GM18867 (cell line): ENCODE measurements at regions not wholly inside any gene's neighbourhood (a gene's known extent, or its start where the extent isn't known, plus 50 kb on each side); places are given as distances from the start of the nearest gene placed in this dataset.

ENCODE experiments used
- ATAC-seq: cut with Tn5 transposase; IDR thresholded peaks from one replicate; pipeline ENCODE4 v1.9.1; 2021; ENCODE audit warnings: mild to moderate bottlenecking, moderate library complexity; ENCODE audit not compliant: unreplicated experiment

DNA sequence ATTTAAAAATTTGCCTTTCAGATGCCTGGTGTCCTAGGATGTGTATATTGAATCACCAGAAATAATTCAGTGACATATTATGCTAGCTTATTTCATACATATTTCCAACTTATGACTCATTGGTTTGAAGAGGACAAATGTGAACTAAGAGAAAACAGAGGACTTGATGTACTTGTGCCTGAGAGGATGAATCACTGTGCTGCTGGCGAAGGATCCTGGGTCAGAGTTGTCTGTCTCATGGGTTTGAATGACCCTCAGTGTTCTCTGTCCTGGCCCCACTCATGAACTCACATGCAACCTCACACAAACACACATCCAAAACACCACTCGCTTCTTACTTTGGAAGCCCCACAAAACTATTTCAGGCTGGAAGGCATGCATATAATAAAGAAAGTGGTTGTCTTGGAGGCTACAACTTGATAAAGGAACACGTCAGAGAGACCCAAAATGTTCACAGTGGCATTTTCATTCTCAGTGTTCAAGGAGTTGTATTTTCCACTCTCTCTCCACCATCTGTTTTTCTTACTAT lies 129.0 kb upstream of the SPRY2 start:
- no peak for ATAC-seq

DNA sequence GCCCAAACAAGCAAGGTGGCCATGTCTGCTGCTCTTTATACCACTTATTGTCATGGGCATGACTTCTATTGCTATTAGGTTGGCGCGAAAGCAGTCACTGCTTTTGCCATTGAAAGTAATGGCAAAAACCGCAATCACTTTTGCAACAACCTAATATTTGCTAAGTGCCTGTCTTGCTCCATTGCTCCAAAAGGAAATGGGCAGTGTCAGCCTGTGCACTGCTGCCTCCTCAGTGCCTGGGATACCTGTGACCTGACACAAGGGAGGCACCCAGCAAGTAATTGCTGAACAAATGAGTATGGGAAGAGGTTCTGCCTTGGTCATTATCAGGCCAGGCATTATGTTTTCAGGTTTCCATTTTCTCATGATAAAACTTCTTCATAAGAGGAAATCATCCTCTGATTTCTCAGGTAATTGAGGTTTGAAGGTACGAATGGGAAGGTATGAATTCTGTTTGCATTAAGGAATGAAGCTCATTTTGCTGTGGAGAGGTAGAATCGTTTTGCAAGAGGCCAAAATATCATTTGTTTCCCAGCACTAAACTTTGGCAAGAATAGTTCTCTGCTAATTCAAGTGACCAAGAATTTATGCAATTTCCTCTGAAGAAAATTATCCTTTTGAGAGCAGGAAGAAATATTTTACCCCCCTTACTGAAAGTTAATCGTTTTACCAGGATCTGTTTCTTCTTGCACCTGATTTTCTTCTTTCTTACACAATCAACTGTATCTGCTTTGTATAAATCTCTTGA lies 128.4 kb upstream of the SPRY2 start:
- ATAC-seq: no peak

DNA sequence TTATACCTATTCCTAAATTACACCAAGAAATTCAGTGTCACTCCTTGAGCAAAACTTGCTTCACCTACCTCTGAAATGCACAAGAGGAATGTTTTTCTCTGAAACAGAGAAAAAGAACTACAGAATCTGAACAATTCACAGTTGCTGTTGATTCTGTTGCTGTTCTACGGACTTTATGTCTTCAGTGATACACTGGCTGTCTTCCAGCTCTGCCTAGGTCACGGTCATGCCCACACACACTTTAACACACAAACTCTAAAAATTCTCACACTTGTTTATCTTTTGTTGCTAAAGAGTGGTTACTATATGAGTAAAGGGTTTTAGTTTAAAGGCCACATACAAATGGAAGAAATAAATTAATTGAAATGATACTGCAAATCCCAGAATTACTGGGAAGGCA lies 124.4 kb upstream of the SPRY2 start:
- ATAC-seq: no peak

DNA sequence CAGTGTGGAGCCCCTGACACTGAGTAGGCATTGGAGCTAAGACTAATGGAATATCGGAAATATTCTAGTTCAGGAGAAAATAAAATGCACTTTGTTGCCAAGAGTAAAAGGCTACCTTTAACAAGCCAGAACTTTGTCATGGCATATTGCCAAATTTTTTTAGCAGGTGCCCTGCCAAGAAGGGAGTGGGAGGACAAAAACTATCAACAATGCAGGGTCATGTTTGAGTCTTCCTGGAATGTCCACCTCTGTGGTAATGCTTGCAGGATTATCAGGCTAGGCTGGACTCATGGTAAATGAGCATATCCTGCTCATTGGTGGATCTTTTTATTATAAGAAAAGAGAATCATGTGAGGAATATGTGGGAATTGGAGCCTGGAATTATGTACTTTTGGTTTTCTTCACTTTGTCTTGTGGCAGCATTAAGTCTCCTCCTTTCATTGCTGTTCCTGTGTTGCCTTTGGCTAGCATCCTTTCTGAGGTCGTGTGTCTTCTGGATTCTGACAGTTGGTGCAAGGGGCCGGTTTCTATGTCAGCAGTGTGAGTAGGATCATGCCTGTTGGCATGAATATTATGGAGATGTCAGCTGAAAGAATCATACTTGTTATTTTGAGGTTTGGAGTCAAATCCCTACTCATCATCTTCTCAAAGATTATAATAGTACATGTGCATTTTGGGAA lies 122.9 kb upstream of the SPRY2 start:
- ATAC-seq: no peak

DNA sequence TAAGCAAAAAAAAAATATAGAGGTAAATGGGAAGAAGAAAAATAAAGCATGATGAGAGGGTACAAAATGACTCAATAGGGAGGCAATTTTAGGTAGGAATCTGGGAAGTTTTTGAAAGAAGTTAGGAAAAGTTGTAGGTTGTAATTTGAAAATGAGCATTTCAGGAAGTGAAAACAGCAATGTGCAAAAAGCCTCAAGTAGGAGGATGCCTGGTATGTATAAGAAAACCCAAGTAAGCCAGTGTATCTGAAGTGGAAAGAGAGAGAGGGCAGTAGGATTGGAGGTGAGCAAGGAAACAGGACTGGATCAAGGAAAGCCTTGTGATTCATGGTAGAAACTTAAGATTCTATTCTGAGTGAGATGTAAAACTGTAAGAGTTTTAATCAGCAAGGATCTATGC lies 121.6 kb upstream of the SPRY2 start:
- ATAC-seq: peak; percentile 62

DNA sequence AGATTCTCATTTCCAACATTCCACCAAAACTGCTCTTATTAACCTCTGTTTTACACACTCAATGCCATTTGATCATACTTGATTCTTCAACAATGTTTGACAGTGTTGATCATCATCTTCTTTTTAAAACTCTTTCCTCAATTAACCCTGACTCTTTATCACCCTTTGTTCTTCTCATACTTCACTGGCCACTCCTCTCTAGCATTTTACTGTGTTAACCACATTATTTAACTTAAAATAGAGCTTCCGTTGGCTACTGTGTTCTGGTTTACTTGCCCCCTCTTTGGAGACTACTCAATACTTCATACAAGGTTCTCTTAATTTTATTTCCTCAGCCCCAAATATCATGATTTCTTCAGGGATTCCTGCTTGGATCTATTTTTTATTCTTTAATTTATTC lies 121.1 kb upstream of the SPRY2 start:
- ATAC-seq: peak; percentile 70

DNA sequence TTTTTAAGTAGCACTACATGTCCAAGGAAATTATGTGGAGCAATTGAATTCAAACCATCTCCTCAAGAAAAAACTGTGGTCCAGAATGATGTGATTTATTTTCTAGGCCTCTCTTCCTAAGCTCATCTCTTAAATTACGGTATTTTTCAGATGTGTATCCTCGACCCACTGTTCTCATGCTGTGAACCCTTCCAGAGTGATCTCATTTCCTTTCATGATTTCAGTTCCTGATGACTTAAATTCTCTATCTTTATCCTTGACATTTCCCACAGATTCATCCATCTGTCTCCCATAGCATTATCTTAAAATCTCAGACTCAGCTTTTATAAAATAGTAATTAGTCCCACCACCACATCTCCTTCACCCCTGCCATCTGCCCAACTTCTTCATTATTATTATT lies 117.6 kb upstream of the SPRY2 start:
- no peak for ATAC-seq

DNA sequence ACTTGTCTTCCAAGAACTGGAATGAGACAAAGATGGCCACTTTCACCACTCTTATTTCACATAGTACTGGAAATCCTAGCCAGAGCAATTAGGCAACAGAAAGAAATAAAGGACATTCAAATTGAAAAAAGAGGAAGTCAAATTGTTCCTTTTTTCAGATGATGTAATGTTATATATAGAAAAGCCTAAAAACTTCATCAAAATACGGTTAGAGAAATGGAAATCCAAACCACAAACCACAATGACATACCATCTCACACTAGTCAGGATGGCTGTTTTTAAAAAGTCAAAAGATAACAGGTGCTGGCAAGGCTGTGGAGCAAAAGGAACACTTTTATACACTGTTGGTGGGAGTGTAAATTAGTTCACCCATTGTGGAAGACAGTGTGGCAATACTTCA lies 113.3 kb upstream of the SPRY2 start:
- ATAC-seq: peak; percentile 90

DNA sequence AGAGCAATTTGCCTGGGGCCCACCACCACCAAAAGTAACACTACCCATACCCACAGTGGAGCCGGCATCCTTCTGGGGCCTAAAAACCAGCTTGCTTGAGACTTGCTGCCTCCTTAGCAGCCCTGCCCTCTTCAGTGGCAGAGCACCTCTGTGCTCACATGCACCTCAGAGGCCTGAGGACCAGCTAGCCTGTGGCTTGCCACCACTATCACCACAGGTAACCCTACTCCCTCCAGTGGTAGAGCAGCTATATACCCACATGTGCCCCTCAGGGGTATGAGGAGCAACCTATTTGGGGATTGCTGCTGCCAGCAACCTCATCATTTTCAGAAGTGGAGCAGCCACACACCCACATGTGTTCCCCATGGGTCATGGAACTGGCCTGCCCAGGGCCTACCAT lies 111.4 kb upstream of the SPRY2 start:
- peak; percentile 23 for ATAC-seq

DNA sequence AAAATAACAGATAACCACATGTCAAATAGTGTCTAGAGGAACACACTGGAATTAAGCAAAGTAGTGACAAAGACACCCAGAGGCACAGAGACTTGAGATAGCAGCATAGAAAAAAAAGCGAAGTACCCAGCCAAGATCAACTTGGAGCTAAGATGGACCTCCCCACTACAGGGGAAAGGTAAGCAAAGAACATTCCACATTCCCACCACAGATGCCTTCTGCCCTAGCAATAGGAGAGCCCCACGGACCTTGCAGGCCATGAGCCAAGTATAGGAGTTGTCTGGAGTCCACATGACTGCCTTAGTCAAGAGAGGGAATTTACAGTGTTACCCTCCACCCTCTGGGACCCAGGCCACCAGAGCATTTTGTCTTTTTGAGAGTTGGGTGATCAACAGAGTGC lies 110.7 kb upstream of the SPRY2 start:
- no peak for ATAC-seq

DNA sequence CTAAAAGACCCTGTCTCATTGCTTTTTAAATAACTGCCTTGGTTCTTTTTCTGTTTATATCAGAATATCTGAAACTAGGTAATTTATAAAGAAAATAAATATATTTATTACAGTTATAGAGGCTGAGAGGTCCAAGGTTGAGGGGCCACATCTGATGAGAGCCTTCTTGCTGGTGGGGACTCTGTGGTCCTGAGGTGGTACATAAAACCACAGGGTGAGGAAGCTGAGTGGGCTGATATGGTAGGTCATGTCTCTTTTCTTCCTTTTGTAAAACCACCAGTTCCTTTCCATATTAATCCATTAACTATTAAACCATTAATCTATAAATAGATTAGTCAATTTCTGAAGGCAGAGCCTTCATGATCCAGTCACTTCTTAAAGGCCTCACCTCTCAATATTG lies 109.5 kb upstream of the SPRY2 start:
- no peak for ATAC-seq

DNA sequence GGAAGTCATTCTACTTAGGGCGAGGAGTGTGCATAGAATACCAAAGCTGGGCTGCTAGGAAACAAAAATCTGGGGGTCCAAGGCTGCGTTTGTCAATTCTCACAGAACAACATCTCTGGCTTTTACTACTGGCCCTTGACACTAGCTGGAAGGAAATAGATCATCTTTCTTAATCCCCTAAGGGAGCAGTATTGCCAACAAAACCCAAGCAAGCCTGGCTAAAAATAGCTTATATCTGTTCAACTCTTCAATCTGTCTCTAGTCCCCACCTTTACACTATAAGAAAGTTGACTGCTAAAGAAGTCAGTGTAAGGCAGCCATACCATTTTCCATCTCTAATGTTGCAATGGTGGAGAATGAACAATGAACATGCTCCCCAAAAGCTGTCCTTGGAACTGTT lies 107.8 kb upstream of the SPRY2 start:
- ATAC-seq: no peak

DNA sequence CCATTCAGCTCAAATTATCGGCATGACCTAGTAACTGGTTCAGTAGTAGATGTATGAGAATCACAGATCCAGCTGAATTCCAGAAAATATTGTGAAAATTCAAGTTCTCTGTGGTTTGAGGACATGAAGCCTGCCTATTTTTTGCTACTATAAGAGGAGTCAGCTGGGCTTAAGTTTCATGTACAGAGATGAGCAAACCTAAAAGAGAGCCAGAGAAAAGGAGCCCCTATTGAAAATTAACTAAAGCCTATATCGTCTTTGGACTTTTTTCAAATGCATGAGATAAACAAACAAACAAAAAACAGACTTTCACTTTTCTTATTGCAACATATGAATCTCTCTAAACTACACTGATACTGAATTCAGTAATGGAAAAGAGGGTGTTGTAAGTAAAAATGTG lies 106.8 kb upstream of the SPRY2 start:
- ATAC-seq: peak; percentile 35

DNA sequence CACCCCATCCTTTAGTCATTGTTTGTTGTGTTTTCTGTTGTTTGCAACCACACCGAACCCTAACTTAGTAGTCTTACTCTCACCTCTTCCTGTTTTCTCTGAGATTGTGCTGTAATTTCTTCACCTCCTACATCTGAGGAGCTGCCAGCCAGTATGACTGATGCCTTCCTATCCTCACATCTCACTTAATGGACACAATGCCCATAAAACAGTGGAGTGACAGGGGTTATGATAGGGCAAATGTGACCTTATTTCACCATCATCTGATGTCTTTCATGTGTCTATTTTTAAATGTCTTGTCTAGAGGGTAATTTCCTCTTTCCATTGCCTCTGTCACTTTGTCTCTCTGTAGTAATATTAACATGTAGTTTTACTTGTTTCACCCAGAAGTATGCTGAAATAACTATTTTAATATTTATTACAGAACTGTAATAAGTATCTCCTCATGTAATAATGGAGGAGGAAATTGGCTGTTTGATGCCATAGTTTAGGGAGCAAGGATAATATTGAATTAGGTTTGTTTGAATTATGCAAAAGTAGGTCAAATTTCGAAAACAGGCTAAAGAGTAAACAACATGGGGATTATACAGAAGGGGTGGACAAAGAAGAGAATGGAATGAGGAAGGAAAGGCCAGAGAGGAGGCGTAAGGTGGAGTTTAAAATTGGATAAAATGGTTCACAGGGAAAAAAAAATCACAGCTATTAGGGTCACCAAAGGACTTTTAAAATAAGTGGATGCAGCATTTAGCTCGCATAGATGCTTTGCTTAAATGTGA lies 103.5 kb upstream of the SPRY2 start:
- ATAC-seq: peak; percentile 55

DNA sequence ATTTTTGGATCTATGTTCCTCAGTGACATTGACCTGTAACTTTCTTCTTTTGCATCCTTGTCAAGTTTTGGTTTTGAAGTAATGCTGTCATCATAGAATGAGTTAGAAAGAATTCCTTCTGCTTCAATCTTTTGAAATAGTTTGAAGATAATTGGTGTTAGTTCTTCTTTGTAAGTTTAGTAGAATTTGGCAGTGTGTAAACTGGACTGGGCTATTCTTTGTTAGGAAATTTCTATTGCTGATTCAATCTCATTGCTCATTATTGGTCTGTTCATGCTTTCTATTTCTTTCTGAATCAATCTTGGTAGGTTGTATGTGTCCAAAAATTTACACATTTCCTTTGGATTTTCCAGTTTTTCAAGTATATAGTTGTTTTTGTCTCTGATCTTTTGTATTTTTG lies 101.7 kb upstream of the SPRY2 start:
- no peak for ATAC-seq

DNA sequence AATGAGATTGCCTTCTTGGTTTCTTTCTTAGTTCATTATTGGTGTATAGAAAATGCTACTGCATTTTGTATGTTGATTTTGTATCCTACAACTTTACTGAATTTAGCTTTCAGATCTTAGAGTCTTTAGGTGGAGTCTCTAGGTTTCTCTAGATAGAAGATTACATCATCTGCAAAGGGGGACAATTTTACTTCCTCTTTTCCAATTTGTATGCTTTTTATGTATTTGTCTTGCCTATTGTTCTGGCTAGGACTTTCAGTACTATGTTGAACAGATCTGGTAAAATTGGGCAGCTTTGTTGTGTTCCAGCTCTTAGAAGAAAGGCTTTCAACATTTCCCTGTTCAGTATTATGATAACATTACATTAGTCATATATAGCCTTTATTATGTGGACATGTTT lies 101.0 kb upstream of the SPRY2 start:
- ATAC-seq: peak; percentile 62

DNA sequence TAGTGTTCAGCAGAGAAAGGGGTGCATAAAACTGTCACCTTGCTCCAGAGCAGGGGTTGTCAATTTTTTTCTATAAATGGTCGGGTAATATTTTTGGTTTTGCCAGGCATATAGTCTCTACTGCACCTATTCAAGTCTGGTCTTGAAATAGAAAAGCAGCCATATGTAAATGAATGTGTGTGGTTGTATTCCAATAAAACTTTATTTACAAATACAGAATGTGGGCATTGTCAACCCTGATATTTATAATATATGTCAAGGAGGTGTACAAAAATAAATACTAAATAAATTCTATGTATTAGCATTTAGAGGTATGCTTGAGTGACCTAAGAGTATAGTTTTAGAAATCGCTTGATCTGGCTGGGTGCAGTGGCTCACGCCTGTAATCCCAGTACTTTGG lies 97.6 kb upstream of the SPRY2 start:
- no peak for ATAC-seq

DNA sequence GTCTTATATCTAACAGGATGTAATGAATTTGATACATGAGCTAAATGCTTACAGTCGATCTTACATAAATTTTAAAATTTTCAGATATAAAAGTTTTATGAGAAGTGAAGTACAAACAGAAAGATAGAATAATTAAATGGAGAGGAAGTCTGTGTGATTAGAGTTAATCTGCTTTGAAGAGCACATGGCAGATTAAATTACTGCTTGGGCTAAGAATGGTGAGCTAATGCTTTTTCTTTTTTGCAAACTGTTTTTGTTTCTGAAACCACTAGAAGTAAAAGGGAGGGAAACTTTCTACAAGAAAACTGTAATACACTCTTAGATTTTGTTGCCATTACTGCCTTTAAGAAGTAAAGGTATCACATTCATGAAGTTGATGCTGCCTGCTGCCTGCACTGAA lies 96.3 kb upstream of the SPRY2 start:
- ATAC-seq: no peak

DNA sequence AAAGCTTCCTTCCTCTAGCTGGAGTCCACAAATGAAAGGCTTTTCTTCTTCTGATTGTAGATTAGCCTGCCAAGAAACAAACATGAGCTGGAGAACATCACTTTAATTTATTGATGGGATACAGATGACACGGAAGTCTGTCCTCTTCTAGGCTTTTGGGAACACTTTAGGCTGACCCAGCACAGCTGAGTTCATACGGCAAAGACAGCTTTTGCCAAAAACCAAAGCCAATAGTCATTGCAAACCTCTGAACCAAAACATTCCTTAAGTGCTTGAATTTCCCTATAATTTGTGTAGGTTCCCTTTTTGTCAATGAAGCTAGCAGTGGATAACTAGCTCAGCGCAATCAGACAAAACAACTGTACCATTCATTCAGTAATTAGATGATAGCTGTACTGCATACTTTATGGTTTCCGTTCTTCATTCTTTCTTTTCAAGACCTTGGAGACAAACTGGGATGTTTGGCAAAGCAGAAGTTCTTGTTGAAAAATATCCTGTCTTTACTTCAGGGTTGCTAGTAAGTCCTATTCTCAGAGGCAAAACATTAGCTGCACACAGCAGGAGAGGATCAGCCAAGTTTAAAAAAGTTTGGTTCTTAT lies 95.7 kb upstream of the SPRY2 start:
- ATAC-seq: no peak

DNA sequence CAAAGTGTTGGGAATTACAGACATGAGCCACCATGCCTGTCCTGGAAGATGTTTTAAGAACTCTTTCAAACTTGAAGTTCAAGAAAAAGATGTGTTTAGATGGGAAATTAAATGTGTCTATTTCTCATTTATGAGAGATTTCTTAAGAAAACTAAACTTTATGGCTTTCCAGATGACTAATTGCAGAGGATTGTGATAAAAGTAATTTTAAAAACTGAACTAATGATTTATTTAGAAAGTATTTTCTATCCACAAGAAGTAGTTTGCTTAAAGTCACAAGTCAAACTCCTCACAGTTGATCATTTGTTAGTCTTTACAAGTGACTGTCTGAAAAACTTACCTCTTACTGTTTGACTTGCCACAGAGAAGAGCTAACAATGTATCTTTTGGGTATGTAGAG lies 89.6 kb upstream of the SPRY2 start:
- ATAC-seq: no peak

DNA sequence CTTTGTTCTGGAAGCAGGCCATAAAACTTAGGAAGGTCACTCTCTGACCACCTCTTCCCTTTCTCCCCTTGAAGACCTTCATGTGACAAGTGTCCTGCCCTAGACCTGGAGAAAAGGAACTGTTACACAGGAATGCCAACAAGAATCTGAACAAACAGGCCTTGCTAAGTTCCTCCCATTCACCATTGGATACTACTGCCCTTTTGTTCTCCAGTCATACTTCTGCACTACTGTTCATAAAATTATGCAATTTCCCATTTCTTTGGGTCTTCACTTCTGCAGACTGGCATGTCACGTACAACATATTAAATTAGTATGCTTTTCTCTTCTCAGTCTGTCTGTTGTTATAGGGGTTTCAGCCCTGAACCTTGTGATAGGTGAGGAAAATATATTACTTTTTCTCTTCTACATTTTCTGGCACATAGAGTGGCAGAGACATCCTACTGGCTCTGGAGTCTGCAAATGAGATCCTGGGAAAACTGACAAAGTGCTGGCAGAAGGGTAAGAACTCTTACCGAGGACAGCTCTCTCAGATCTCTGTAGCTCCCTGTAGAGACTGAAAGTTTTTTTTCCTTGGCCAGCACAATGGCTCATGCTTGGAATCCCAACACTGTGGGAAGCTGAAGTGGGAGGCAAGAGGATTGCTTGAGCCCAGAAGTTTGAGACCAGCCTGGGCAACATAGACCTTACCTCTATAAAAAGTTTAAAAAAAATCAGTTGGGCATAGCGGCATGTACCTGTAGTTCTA lies 87.6 kb upstream of the SPRY2 start:
- ATAC-seq: no peak
